ENCODE measurements at regions not wholly inside any gene's neighbourhood (a gene's known extent, or its start where the extent isn't known, plus 50 kb on each side); places are given as distances from the start of the nearest gene placed in this dataset.

- no peak for DNase-seq
Observed at GRCh38 chr1:244224487-244225430, 173.7 kb downstream of the ZBTB18 start.

DNA sequence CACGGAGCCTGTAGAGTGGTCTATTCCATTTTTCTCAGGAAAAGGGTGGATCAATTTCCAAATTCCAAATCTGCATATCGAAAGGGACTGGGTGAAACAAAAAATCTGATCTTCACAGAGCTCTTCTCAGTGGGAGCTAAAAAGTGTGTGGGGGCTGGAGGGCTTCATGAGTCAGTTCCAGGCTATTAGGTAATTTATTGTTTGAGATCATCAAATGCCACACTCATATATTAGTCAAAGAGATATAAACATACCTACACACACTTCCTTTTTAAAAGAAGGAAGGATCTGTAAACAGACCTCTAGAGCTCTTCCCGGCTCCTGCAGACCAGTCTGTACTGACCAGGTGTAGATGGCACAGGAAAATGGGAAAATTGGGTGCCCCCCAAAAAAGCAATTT lies 175.4 kb downstream of the ZBTB18 start:
- no peak for DNase-seq

DNA sequence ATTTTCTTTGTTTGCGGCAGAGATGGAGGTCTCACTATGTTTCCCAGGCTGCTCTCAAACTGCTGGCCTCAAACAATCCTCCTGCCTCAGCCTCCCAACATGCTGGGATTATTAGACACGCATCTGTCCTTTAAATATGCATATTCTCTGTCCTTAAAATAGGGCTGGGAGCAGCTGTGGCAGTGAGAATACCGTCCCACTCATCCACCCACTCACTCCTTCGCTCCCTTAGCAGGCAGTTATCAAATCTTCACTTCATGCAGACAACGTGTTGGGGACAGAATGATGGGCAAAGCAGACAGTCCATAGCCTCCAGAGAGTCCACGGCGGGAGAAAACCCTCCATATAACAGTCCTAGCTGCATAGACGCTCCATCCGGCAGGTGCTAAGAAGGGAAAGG lies 179.4 kb downstream of the ZBTB18 start:
- no peak for DNase-seq

- DNase-seq: no peak
Observed at GRCh38 chr1:244231193-244231571, 180.1 kb downstream of the ZBTB18 start.

- DNase-seq: no peak
Observed at GRCh38 chr1:244231572-244232315, 180.7 kb downstream of the ZBTB18 start.

- no peak for DNase-seq
Observed at GRCh38 chr1:244234009-244234643, 183.0 kb downstream of the ZBTB18 start.

GRCh38 chr1:244235157-244235556 lies 184.1 kb downstream of the ZBTB18 start:
- DNase-seq: no peak

GRCh38 chr1:244236101-244236500 lies 185.0 kb downstream of the ZBTB18 start:
- DNase-seq: no peak

DNA sequence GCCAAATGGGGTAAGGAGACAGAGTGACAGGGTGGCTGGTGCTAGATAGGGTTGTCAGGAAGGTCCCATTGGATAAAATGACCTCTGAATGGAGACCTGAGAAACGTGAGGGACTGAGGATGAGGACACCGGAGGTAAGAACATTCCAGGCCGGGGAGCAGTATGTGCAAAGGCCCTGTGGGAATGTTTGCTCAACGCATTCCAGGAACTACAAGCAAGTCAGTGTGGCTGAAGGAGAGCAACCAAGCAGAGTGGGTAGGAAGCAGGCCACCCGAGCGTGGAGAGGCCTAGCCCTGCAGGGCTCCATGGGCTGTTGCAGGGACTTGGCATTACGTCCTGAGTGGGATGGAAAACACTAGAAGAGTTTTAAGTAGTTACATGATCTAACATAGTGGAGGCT lies 185.6 kb downstream of the ZBTB18 start:
- DNase-seq: no peak

DNA sequence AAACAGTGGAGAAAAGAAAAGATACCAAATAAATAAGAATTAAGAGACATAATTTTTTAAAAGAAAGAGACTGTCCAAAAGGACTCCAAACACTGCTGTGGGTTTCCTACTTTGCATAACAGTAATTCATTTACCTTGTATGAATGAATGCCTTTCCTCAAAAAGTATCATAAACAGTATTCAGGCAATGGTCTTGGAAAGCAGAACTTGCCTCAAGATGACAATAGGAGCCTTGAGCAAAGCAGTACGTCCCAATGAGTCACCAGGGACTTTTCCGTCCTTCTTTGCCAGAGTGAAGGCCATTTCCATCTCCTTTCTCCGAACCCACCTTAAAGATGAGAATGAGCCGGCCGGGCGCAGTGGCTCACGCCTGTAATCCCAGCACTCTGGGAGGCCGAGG lies 186.4 kb downstream of the ZBTB18 start:
- no peak for DNase-seq

- no peak for DNase-seq
Observed at GRCh38 chr1:244239261-244239770, 188.2 kb downstream of the ZBTB18 start.

DNA sequence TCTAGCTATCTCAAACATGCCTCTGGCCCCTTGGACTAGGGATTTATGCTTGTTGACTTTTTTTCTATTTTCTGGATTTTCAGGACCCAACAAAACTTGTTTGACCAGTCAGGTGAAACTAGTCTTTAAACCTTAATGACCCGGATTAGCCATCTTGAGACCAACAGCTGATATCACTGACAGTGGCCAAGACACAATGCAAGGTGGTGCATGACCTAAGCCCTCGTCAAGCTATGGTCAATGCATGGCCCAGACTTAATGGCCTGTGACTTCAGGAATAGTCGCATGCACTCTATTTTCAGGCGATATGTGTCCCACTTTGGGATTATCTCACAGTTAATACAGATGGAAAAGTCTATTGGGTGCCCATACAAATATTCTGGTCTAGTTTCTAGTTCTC lies 190.4 kb downstream of the ZBTB18 start:
- no peak for DNase-seq

DNA sequence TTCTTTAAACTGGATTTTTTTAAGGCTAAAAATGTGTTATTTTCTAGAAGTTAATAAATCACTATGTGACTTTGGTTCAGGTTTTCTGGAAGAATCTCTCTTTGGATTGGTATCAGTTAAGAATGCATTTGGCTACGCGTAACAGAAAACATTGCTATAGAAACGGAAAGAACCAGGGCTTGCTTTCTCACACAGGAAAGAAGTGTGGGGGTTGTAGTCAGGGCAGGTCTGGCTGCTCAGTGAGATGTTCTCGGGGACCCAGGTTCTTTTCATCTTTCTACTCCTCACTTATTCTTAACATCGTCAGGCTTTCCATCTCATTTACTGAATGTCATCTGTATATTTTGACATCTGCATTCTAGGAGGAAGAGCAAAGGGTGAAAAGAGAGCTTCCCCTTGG lies 191.4 kb downstream of the ZBTB18 start:
- no peak for DNase-seq

DNA sequence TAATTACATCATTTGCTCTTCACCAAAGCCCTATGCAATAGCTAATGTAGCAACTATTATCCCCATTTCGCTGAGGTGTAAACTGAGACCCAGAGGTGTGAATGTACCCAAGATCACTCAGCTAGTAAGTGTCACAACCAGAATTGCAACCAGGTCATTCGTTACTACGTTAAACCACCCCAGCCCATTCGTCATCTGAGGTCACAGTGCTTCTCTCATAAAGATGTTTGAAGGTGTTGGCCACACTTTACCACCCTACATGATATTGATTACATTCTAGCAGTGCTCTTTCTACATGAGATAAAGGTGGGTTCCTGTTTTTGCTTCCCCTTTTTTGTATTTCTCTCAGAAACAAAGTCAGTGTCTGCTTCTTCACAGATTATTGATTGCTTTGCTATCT lies 195.3 kb downstream of the ZBTB18 start:
- DNase-seq: no peak

- DNase-seq: no peak
Observed at GRCh38 chr1:244248426-244248825, 197.3 kb downstream of the ZBTB18 start.

DNA sequence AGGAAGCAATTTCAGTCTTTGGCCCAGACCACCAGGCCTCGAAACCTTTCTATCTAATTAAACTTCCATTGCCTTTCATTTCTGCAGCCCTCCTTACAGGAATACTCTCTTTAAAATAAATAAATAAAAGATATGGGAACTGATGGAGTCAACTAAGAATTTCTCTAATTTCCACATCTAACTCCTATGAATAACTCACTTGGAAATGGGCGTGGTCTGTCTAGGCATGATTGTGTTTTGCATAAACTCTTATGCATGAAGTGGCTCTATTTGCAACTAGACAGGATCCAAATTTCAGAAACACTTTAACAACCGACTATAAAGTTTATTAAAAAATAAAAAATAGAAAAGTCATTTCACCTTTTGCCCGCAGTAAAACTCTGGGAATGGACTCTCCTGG lies 199.5 kb downstream of the ADSS2 start:
- no peak for DNase-seq

GRCh38 chr1:244254467-244254866 lies 197.2 kb downstream of the ADSS2 start:
- DNase-seq: no peak

- DNase-seq: no peak
Observed at GRCh38 chr1:244255426-244255965, 196.2 kb downstream of the ADSS2 start.

DNA sequence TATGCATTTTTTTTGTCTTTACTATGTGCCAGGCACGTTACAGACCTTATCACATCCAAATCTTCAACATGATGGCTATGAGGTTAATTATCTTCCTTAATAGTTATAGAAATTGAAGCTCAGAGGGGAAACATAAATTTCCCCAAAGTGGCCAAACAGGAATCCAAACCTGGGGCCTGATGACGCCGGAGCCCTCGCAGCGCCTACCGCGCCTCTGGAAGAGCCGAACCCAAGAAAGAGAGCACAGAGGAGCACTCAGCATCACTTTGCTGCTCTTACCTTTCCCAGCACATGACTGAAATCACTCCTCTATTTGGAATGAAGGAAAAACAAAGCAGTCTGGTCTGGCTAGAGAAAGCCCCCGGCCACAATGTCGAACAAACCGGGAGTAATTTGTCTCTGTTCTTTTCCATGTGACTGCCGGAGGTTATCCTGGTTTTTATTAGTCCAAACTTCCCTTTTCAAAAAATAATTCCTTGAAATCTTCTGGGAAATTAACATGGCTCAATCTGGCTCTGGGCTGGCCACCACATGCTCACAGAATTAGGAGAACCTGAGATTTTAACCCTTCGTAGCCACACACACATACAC lies 195.5 kb downstream of the ADSS2 start:
- DNase-seq: no peak

DNA sequence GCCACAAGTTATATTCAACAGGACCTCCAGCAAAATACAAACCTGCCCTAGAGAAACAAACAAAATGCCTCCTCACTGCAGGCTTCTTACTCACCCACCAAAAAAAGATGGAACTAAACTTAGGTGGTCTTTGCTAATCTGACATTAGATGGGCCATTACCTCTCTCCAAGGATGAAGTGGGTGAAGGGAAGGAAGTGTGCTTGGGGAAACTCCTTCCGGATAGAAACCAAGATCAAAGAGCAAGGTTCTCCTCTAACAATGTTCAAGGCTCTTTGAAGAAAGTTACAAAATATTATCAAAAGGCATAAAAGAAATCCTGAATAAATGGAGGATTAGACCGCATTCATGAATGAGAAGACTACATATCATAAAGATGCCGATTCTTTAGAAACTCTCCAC lies 187.5 kb downstream of the ADSS2 start:
- no peak for DNase-seq

DNA sequence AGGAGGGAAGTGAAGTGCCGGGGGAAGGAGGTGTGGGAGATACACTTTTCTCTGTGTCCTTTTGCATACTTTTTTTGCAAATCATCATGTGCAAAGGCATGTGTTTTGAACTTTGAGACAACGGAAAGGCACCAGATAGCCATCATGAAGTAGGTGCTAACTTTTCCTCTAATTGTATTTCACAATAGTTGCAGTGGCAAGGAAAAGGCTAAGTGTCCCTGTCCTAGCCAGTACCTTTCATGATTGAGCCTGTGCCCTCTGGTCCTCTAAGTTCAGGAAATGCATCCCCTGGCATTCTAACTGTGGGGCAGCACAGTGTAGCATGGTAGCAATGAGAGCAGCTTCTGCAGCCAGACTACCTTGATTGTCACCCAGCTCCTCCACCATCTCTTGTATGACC lies 186.2 kb downstream of the ADSS2 start:
- DNase-seq: no peak

GRCh38 chr1:244269169-244269568 lies 182.5 kb downstream of the ADSS2 start:
- no peak for DNase-seq

GRCh38 chr1:244271004-244271403 lies 180.7 kb downstream of the ADSS2 start:
- DNase-seq: no peak
